ENCODE measurements at regions not wholly inside any gene's neighbourhood (a gene's known extent, or its start where the extent isn't known, plus 50 kb on each side); places are given as distances from the start of the nearest gene placed in this dataset.
"Not testable (repeated sequence)": the region's sequence is repeated elsewhere in the genome, so short reads cannot be mapped to it uniquely, and the experiment has no call there.

GRCh38 chr1:228845101-228845500 is 109.8 kb downstream of the RHOU start:
- H3K27me3 ChIP-seq, result no peaks in the 10 kb centered on the region
- H3K36me3 ChIP-seq, result no peaks in the 10 kb centered on the region
- peaks cover 0 to 25% (median 14%) of the 10 kb centered on the region in 4 donors for H3K4me1 ChIP-seq
- DNase-seq, result no peak
- in situ Hi-C loops (cut with MboI; ENCODE audit: low pct_ligation_motif_present in 1 of 4, low pct_unique_long_range_greater_than_20kb in 1 of 4, low sequenced_read_pairs in 3 of 4) (no loop called here), intact Hi-C loops (cut with DNase I; ENCODE audit: low total_unique reads) (no loop called here)
- H3K27ac ChIP-seq, result no peak overlapping the region
- TF ChIP-seq POLR2AphosphoS5 (IDR thresholded peaks at IDR 0.05) (no peak), POLR2A (IDR thresholded peaks at IDR 0.05) (no peak), EP300 (IDR thresholded peaks at IDR 0.05; ENCODE audit: low read depth) (no peak), CTCF (IDR thresholded peaks at IDR 0.05) (no peak)
- no peaks in the 10 kb centered on the region for H3K9me3 ChIP-seq
- WGBS, 2 donors (ENCODE audit: low coverage in 1 of 2), result 92 to 99% methylated on average over 8 of the region's 8 CpGs
- H3K4me3 ChIP-seq, result no peak overlapping the region

- DNase-seq, result no peak
- Histone ChIP-seq H3K9me3 (no peaks in the 10 kb centered on the region), H3K27me3 (no peaks in the 10 kb centered on the region), H3K27ac (no peak overlapping the region), H3K36me3 (no peaks in the 10 kb centered on the region), H3K4me1 (peaks cover 3 to 41% (median 25%) of the 10 kb centered on the region in 4 donors), H3K4me3 (no peak overlapping the region)
- 87% methylated on average over 1 of the region's 1 CpG; no CpG with 5 or more reads in 1 of the 2 donors for WGBS, 2 donors (ENCODE audit: low coverage in 1 of 2)
- no peak for TF ChIP-seq POLR2A (IDR thresholded peaks at IDR 0.05)
- no peak for TF ChIP-seq EP300 (IDR thresholded peaks at IDR 0.05; ENCODE audit: low read depth)
- intact Hi-C loops (cut with DNase I; ENCODE audit: low total_unique reads) (no loop called here), in situ Hi-C loops (cut with MboI; ENCODE audit: low pct_ligation_motif_present in 1 of 4, low pct_unique_long_range_greater_than_20kb in 1 of 4, low sequenced_read_pairs in 3 of 4) (no loop called here)
Observed at GRCh38 chr1:228846952-228847351, 111.7 kb downstream of the RHOU start.

- intact Hi-C loops (cut with DNase I; ENCODE audit: low total_unique reads); in situ Hi-C loops (cut with MboI; ENCODE audit: low pct_ligation_motif_present in 1 of 4, low pct_unique_long_range_greater_than_20kb in 1 of 4, low sequenced_read_pairs in 3 of 4); H3K36me3 ChIP-seq; H3K27ac ChIP-seq; DNase-seq; H3K27me3 ChIP-seq; H3K4me3 ChIP-seq; H3K9me3 ChIP-seq: not testable (repeated sequence)
- H3K4me1 ChIP-seq, result peaks cover 3 to 42% (median 25%) of the 10 kb centered on the region in 4 donors
- WGBS, 2 donors (ENCODE audit: low coverage in 1 of 2), result 100% methylated on average over 1 to 2 of the region's 2 CpGs
Observed at GRCh38 chr1:228847451-228847850, 112.2 kb downstream of the RHOU start.

GRCh38 chr1:228848406-228848805 is 113.1 kb downstream of the RHOU start:
- in situ Hi-C loops (cut with MboI; ENCODE audit: low pct_ligation_motif_present in 1 of 4, low pct_unique_long_range_greater_than_20kb in 1 of 4, low sequenced_read_pairs in 3 of 4) (no loop called here), intact Hi-C loops (cut with DNase I; ENCODE audit: low total_unique reads) (no loop called here)
- Histone ChIP-seq H3K9me3 (no peaks in the 10 kb centered on the region), H3K4me1 (peaks cover 3 to 42% (median 25%) of the 10 kb centered on the region in 4 donors), H3K4me3 (no peak overlapping the region), H3K36me3 (no peaks in the 10 kb centered on the region), H3K27me3 (no peaks in the 10 kb centered on the region), H3K27ac (peak overlapping the region; percentile 14 to 76 (median 69))
- no peak for DNase-seq
- no peak for TF ChIP-seq CTCF (IDR thresholded peaks at IDR 0.05)
- TF ChIP-seq POLR2AphosphoS5 (IDR thresholded peaks at IDR 0.05), result no peak
- no peak for TF ChIP-seq EP300 (IDR thresholded peaks at IDR 0.05; ENCODE audit: low read depth)
- TF ChIP-seq POLR2A (IDR thresholded peaks at IDR 0.05), result no peak
- 38% methylated on average over 2 of the region's 2 CpGs; no CpG with 5 or more reads in 1 of the 2 donors for WGBS, 2 donors (ENCODE audit: low coverage in 1 of 2)

- no peaks in the 10 kb centered on the region for H3K9me3 ChIP-seq
- WGBS, 2 donors (ENCODE audit: low coverage in 1 of 2), result 68 to 80% methylated on average over 2 to 3 of the region's 3 CpGs
- TF ChIP-seq CTCF (IDR thresholded peaks at IDR 0.05) (no peak), POLR2AphosphoS5 (IDR thresholded peaks at IDR 0.05) (no peak), EP300 (IDR thresholded peaks at IDR 0.05; ENCODE audit: low read depth) (no peak), POLR2A (IDR thresholded peaks at IDR 0.05) (no peak)
- DNase-seq, result no peak
- no peaks in the 10 kb centered on the region for H3K36me3 ChIP-seq
- intact Hi-C loops (cut with DNase I; ENCODE audit: low total_unique reads), result no loop called here
- H3K27me3 ChIP-seq, result no peaks in the 10 kb centered on the region
- H3K27ac ChIP-seq, result peak overlapping the region; percentile 14 to 76 (median 69)
- H3K4me3 ChIP-seq, result no peak overlapping the region
- in situ Hi-C loops (cut with MboI; ENCODE audit: low pct_ligation_motif_present in 1 of 4, low pct_unique_long_range_greater_than_20kb in 1 of 4, low sequenced_read_pairs in 3 of 4), result no loop called here
- peaks cover 3 to 42% (median 25%) of the 10 kb centered on the region in 4 donors for H3K4me1 ChIP-seq
Observed at GRCh38 chr1:228849011-228849541, 113.8 kb downstream of the RHOU start.
